Globus pallidus (tissue), 1 donor: ENCODE measurements at regions not wholly inside any gene's neighbourhood (a gene's known extent, or its start where the extent isn't known, plus 50 kb on each side); places are given as distances from the start of the nearest gene placed in this dataset.
"Not testable (repeated sequence)": the region's sequence is repeated elsewhere in the genome, so short reads cannot be mapped to it uniquely, and the experiment has no call there.

Experiments
- DNase-seq: peaks from one replicate; pipeline ENCODE4 v3.0.0-alpha.2; 2015; ENCODE audit warnings: low spot score

- no peak for DNase-seq
These were observed 102.8 kb downstream of the PJA1 start for GRCh38 chrX:69062493-69062892.

- DNase-seq: no peak
These were observed 104.4 kb downstream of the PJA1 start for GRCh38 chrX:69060631-69061408.

- DNase-seq: no peak
These were observed 110.1 kb downstream of the PJA1 start for GRCh38 chrX:69055193-69055592.

- not testable (repeated sequence) for DNase-seq
These were observed 110.8 kb downstream of the PJA1 start for GRCh38 chrX:69054497-69054896.

GRCh38 chrX:69051901-69052300 is 113.4 kb downstream of the PJA1 start:
- DNase-seq: no peak

- no peak for DNase-seq
These were observed 115.0 kb downstream of the PJA1 start for GRCh38 chrX:69050051-69050765.

GRCh38 chrX:69046996-69047490 is 118.2 kb downstream of the PJA1 start:
- DNase-seq: no peak

- no peak for DNase-seq
These were observed 119.5 kb downstream of the PJA1 start for GRCh38 chrX:69045616-69046345.

GRCh38 chrX:69038816-69039215 is 126.4 kb downstream of the PJA1 start:
- DNase-seq: no peak

GRCh38 chrX:69038188-69038587 is 127.1 kb downstream of the PJA1 start:
- no peak for DNase-seq

- no peak for DNase-seq
These were observed 127.5 kb downstream of the PJA1 start for GRCh38 chrX:69037786-69038185.

GRCh38 chrX:69036674-69037573 is 128.3 kb downstream of the PJA1 start:
- DNase-seq: no peak

GRCh38 chrX:69034451-69034850 is 130.8 kb downstream of the PJA1 start:
- DNase-seq: no peak

GRCh38 chrX:69033936-69034335 is 131.3 kb downstream of the PJA1 start:
- DNase-seq: no peak

GRCh38 chrX:69032601-69033000 is 132.7 kb downstream of the PJA1 start:
- no peak for DNase-seq

- no peak for DNase-seq
These were observed 133.3 kb downstream of the PJA1 start for GRCh38 chrX:69031971-69032391.

- no peak for DNase-seq
These were observed 134.1 kb downstream of the PJA1 start for GRCh38 chrX:69031181-69031580.

- no peak for DNase-seq
These were observed 135.5 kb downstream of the PJA1 start for GRCh38 chrX:69029771-69030170.

GRCh38 chrX:69028761-69029120 is 136.5 kb downstream of the PJA1 start:
- DNase-seq: no peak

GRCh38 chrX:69028006-69028760 is 137.1 kb downstream of the PJA1 start:
- DNase-seq: no peak
